H1 (cell line): ENCODE measurements at regions not wholly inside any gene's neighbourhood (a gene's known extent, or its start where the extent isn't known, plus 50 kb on each side); places are given as distances from the start of the nearest gene placed in this dataset.

Experiments
- CHD7 ChIP-seq: fragments of 300-600 bp; sonication (generic); IDR thresholded peaks from 2 replicates; pipeline ENCODE4 v1.7.1; 2012; ENCODE audit warnings: low read length, moderate library complexity, mild to moderate bottlenecking, inconsistent platforms; ENCODE audit not compliant: insufficient replicate concordance
- EZH2 ChIP-seq: fragments of 200-600 bp; sonication (generic); IDR thresholded peaks from 2 replicates; pipeline ENCODE4 v1.7.1; 2012; ENCODE audit warnings: low read depth, mild to moderate bottlenecking, moderate library complexity, low read length, inconsistent platforms; ENCODE audit not compliant: severe bottlenecking
- HDAC6 ChIP-seq: IDR thresholded peaks from one replicate; pipeline ENCODE4 v1.7.1; 2012; ENCODE audit warnings: low read depth, mild to moderate bottlenecking, inconsistent platforms, low read length, moderate library complexity
- JUN ChIP-seq: IDR thresholded peaks from 2 replicates; pipeline ENCODE4 v1.6.1; 2011; ENCODE audit warnings: low read depth, mild to moderate bottlenecking, improper control_type of control experiment, low read length
- KDM5A ChIP-seq: fragments of 200-600 bp; IDR thresholded peaks from 2 replicates; pipeline ENCODE4 v1.7.1; 2012; ENCODE audit warnings: mild to moderate bottlenecking, low read length, inconsistent platforms, mixed read lengths
- MAX ChIP-seq: IDR thresholded peaks from 2 replicates; pipeline ENCODE4 v1.6.1; 2012; ENCODE audit warnings: inconsistent platforms
- NRF1 ChIP-seq: IDR thresholded peaks from 2 replicates; pipeline ENCODE4 v1.6.1; 2011; ENCODE audit warnings: mild to moderate bottlenecking, low read depth, low read length, improper control_type of control experiment
- SAP30 ChIP-seq: fragments of 300-600 bp; sonication (generic); IDR thresholded peaks from 2 replicates; pipeline ENCODE4 v1.7.1; 2012; ENCODE audit warnings: low read length, moderate library complexity, mild to moderate bottlenecking, inconsistent platforms; ENCODE audit not compliant: insufficient read depth, insufficient replicate concordance
- TEAD4 ChIP-seq: IDR thresholded peaks from 2 replicates; pipeline ENCODE4 v1.6.1; 2012; ENCODE audit warnings: low read depth, low read length, inconsistent platforms, mixed read lengths
- ZNF274 ChIP-seq: IDR thresholded peaks from 2 replicates; pipeline ENCODE4 v1.7.0; 2012; ENCODE audit warnings: low read length, borderline replicate concordance; ENCODE audit errors: extremely low read depth

GRCh38 chr2:144944546-144945220, 424.8 kb upstream of the ZEB2 start (continued):
- TF ChIP-seq CHD7, result no peak
- no peak for TF ChIP-seq HDAC6
- no peak for TF ChIP-seq MAX
- TF ChIP-seq JUN, result no peak
- no peak for TF ChIP-seq NRF1
- no peak for TF ChIP-seq TEAD4
- TF ChIP-seq KDM5A, result no peak
- TF ChIP-seq EZH2, result no peak
- TF ChIP-seq ZNF274, result no peak
- no peak for TF ChIP-seq SAP30
